ENCODE measurements at regions not wholly inside any gene's neighbourhood (a gene's known extent, or its start where the extent isn't known, plus 50 kb on each side); places are given as distances from the start of the nearest gene placed in this dataset.

DNA sequence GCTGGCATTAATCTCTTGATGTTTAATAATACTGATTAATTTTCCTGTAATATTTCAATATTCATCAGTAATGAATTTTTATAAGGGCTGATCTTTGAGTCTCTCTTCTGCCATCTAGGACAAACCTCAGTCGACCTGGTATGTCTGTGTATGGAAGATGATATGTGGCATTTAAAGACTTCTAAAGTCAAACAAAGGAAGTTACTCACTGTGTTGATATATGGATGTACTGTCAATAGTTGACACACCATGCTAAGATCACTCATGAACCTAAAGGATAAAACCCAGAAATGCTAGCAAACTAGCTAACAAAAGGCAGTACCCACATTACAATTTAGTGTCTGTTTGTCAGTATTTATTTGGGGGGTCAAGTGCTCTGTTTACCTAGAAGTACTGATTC is 380.7 kb upstream of the GOT2 start:
- WGBS (ENCODE audit: low lambda C conversion rate, missing lambda C conversion rate): 50% methylated on average over 1 of the region's 1 CpG
- H2AFZ ChIP-seq: no peak overlapping the region
- no peaks in the 10 kb centered on the region for H3K36me3 ChIP-seq (replicated peaks; ENCODE audit: insufficient read depth, low read depth)
- no peaks in the 10 kb centered on the region for H3K9me2 ChIP-seq (replicated peaks; ENCODE audit: insufficient read depth)
- no peak overlapping the region for H3K4me2 ChIP-seq
- no peak overlapping the region for H3K4me3 ChIP-seq
- no peaks in the 10 kb centered on the region for H4K20me1 ChIP-seq (ENCODE audit: insufficient read depth, poor library complexity, severe bottlenecking)
- peaks cover 4% of the 10 kb centered on the region for H3K4me1 ChIP-seq (ENCODE audit: insufficient read depth)
- H3K79me2 ChIP-seq: no peaks in the 10 kb centered on the region
- no peak for TF ChIP-seq EZH2phosphoT487 (IDR thresholded peaks at IDR 0.05; ENCODE audit: low read depth, severe bottlenecking, unreplicated experiment)
- TF ChIP-seq, protein P1, sequence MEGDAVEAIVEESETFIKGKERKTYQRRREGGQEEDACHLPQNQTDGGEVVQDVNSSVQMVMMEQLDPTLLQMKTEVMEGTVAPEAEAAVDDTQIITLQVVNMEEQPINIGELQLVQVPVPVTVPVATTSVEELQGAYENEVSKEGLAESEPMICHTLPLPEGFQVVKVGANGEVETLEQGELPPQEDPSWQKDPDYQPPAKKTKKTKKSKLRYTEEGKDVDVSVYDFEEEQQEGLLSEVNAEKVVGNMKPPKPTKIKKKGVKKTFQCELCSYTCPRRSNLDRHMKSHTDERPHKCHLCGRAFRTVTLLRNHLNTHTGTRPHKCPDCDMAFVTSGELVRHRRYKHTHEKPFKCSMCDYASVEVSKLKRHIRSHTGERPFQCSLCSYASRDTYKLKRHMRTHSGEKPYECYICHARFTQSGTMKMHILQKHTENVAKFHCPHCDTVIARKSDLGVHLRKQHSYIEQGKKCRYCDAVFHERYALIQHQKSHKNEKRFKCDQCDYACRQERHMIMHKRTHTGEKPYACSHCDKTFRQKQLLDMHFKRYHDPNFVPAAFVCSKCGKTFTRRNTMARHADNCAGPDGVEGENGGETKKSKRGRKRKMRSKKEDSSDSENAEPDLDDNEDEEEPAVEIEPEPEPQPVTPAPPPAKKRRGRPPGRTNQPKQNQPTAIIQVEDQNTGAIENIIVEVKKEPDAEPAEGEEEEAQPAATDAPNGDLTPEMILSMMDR (IDR thresholded peaks at IDR 0.05; ENCODE audit: poor library complexity): no peak
- no peak for TF ChIP-seq EZH2 (IDR thresholded peaks at IDR 0.05; ENCODE audit: borderline replicate concordance)
- no peak for DNase-seq (ENCODE audit: low spot score)
- H3K27me3 ChIP-seq: no peaks in the 10 kb centered on the region
- H3K27ac ChIP-seq: no peak overlapping the region
- no peaks in the 10 kb centered on the region for H3K9me3 ChIP-seq (ENCODE audit: low read depth)

DNA sequence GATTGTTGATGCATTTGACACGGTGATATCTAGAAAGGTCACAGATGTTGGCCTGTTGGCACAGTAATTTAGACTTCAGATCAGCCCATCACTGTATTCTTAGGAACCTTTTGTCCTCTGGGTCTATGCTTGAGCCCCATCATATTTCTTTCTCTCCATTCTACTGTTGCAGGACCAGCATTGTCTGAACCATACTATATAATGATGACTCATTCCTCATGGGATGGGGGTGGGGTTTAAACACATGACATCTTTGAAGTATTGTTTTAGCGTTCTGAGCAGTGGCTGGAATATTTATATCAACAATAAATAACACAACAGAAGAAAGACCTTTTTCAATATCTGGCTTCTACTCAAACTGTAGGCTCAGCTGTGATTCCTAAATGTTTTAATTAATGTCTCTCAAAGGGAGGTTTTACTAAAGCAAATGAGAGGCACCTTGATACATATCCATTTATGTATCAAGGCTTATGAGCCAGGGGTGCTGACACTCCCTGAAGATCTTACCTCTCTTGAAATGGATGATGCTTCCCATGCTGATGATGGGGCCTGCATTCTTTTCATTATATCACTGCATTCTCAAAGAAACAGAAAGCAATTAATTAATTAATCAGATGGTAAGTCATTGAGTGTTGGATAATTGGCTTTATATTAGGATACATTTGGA is 379.0 kb upstream of the GOT2 start:
- Histone ChIP-seq H3K79me2 (no peaks in the 10 kb centered on the region), H2AFZ (no peak overlapping the region), H3K9me2 (replicated peaks; ENCODE audit: insufficient read depth) (no peaks in the 10 kb centered on the region), H4K20me1 (ENCODE audit: insufficient read depth, poor library complexity, severe bottlenecking) (no peaks in the 10 kb centered on the region), H3K9me3 (ENCODE audit: low read depth) (no peaks in the 10 kb centered on the region), H3K27ac (no peak overlapping the region), H3K4me1 (ENCODE audit: insufficient read depth) (peaks cover 4% of the 10 kb centered on the region), H3K4me2 (no peak overlapping the region), H3K27me3 (no peaks in the 10 kb centered on the region), H3K4me3 (no peak overlapping the region), H3K36me3 (replicated peaks; ENCODE audit: insufficient read depth, low read depth) (no peaks in the 10 kb centered on the region)
- 89% methylated on average over 2 of the region's 2 CpGs for WGBS (ENCODE audit: low lambda C conversion rate, missing lambda C conversion rate)
- DNase-seq (ENCODE audit: low spot score): no peak
- TF ChIP-seq EZH2phosphoT487 (IDR thresholded peaks at IDR 0.05; ENCODE audit: low read depth, severe bottlenecking, unreplicated experiment): no peak
- no peak for TF ChIP-seq EZH2 (IDR thresholded peaks at IDR 0.05; ENCODE audit: borderline replicate concordance)
- TF ChIP-seq, protein P1 (IDR thresholded peaks at IDR 0.05; ENCODE audit: poor library complexity): no peak

- Histone ChIP-seq H4K20me1 (ENCODE audit: insufficient read depth, poor library complexity, severe bottlenecking) (no peaks in the 10 kb centered on the region), H3K79me2 (no peaks in the 10 kb centered on the region), H3K4me3 (no peak overlapping the region), H3K9me2 (replicated peaks; ENCODE audit: insufficient read depth) (no peaks in the 10 kb centered on the region), H3K4me2 (no peak overlapping the region), H3K27me3 (no peaks in the 10 kb centered on the region), H3K4me1 (ENCODE audit: insufficient read depth) (peaks cover 4% of the 10 kb centered on the region), H3K9me3 (ENCODE audit: low read depth) (no peaks in the 10 kb centered on the region), H2AFZ (no peak overlapping the region), H3K27ac (no peak overlapping the region), H3K36me3 (replicated peaks; ENCODE audit: insufficient read depth, low read depth) (no peaks in the 10 kb centered on the region)
- no peak for DNase-seq (ENCODE audit: low spot score)
- TF ChIP-seq EZH2 (IDR thresholded peaks at IDR 0.05; ENCODE audit: borderline replicate concordance): no peak
- TF ChIP-seq, protein P1 (IDR thresholded peaks at IDR 0.05; ENCODE audit: poor library complexity): no peak
- no peak for TF ChIP-seq EZH2phosphoT487 (IDR thresholded peaks at IDR 0.05; ENCODE audit: low read depth, severe bottlenecking, unreplicated experiment)
Measured at GRCh38 chr16:59111280-59111679, 377.2 kb upstream of the GOT2 start.

Data from hepatocyte (in vitro differentiated cells).